ENCODE measurements at regions not wholly inside any gene's neighbourhood (a gene's known extent, or its start where the extent isn't known, plus 50 kb on each side); places are given as distances from the start of the nearest gene placed in this dataset.

DNA sequence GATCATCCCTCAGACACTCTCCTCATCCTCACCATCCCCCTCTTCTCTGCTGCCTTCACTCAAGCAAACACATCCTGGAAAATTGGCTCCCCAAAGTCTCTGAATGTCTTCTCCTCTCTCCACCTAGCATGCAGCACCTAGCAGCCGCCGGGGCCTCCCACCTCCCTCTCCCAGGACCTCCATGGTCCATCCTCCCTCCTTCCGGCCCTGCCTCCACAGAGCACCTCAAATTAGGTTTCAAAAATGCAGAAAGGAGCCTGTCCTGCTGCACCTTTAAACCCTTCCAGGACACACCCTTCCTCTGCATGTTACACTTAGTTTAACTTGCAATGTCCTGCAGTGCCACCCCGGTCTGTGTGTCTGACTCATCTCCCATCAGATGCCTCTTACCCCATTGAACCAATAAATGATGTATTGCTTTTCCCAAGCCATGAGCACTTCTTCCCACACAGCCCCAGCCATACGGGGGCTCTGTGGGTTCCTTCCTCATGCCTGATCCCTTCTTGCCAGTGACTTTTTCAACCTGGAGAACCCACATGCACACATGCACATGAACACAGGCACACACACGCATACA is 582.5 kb upstream of the MGMT start:
- TF ChIP-seq, protein P1, sequence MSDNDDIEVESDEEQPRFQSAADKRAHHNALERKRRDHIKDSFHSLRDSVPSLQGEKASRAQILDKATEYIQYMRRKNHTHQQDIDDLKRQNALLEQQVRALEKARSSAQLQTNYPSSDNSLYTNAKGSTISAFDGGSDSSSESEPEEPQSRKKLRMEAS (IDR thresholded peaks at IDR 0.05; ENCODE audit: low read depth) = no peak
- TF ChIP-seq RFX5 (IDR thresholded peaks at IDR 0.05; ENCODE audit: low read length) (no peak), JUND (IDR thresholded peaks at IDR 0.05) (no peak), EZH2phosphoT487 (IDR thresholded peaks at IDR 0.05; ENCODE audit: borderline replicate concordance, low read depth) (no peak), EP300 (IDR thresholded peaks at IDR 0.05; ENCODE audit: borderline replicate concordance in 1 of 2, low read depth in 1 of 2, low read length in 1 of 2) (no peak), YY1 (IDR thresholded peaks at IDR 0.05; ENCODE audit: low read depth) (no peak), RAD21 (IDR thresholded peaks at IDR 0.05; ENCODE audit: low read length) (no peak), TAF1 (IDR thresholded peaks at IDR 0.05; ENCODE audit: borderline replicate concordance, low read depth, low read length) (no peak), GATA2 (CRISPR knock-in tag; IDR thresholded peaks at IDR 0.05) (no peak), CHD2 (IDR thresholded peaks at IDR 0.05; ENCODE audit: low read length, partially characterized antibody) (no peak)
- TF ChIP-seq, protein P2, sequence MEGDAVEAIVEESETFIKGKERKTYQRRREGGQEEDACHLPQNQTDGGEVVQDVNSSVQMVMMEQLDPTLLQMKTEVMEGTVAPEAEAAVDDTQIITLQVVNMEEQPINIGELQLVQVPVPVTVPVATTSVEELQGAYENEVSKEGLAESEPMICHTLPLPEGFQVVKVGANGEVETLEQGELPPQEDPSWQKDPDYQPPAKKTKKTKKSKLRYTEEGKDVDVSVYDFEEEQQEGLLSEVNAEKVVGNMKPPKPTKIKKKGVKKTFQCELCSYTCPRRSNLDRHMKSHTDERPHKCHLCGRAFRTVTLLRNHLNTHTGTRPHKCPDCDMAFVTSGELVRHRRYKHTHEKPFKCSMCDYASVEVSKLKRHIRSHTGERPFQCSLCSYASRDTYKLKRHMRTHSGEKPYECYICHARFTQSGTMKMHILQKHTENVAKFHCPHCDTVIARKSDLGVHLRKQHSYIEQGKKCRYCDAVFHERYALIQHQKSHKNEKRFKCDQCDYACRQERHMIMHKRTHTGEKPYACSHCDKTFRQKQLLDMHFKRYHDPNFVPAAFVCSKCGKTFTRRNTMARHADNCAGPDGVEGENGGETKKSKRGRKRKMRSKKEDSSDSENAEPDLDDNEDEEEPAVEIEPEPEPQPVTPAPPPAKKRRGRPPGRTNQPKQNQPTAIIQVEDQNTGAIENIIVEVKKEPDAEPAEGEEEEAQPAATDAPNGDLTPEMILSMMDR (IDR thresholded peaks at IDR 0.05) = no peak
- TF ChIP-seq, protein P3, sequence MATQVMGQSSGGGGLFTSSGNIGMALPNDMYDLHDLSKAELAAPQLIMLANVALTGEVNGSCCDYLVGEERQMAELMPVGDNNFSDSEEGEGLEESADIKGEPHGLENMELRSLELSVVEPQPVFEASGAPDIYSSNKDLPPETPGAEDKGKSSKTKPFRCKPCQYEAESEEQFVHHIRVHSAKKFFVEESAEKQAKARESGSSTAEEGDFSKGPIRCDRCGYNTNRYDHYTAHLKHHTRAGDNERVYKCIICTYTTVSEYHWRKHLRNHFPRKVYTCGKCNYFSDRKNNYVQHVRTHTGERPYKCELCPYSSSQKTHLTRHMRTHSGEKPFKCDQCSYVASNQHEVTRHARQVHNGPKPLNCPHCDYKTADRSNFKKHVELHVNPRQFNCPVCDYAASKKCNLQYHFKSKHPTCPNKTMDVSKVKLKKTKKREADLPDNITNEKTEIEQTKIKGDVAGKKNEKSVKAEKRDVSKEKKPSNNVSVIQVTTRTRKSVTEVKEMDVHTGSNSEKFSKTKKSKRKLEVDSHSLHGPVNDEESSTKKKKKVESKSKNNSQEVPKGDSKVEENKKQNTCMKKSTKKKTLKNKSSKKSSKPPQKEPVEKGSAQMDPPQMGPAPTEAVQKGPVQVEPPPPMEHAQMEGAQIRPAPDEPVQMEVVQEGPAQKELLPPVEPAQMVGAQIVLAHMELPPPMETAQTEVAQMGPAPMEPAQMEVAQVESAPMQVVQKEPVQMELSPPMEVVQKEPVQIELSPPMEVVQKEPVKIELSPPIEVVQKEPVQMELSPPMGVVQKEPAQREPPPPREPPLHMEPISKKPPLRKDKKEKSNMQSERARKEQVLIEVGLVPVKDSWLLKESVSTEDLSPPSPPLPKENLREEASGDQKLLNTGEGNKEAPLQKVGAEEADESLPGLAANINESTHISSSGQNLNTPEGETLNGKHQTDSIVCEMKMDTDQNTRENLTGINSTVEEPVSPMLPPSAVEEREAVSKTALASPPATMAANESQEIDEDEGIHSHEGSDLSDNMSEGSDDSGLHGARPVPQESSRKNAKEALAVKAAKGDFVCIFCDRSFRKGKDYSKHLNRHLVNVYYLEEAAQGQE (IDR thresholded peaks at IDR 0.05; ENCODE audit: low read depth, low read length) = no peak
- TF ChIP-seq, protein P4, sequence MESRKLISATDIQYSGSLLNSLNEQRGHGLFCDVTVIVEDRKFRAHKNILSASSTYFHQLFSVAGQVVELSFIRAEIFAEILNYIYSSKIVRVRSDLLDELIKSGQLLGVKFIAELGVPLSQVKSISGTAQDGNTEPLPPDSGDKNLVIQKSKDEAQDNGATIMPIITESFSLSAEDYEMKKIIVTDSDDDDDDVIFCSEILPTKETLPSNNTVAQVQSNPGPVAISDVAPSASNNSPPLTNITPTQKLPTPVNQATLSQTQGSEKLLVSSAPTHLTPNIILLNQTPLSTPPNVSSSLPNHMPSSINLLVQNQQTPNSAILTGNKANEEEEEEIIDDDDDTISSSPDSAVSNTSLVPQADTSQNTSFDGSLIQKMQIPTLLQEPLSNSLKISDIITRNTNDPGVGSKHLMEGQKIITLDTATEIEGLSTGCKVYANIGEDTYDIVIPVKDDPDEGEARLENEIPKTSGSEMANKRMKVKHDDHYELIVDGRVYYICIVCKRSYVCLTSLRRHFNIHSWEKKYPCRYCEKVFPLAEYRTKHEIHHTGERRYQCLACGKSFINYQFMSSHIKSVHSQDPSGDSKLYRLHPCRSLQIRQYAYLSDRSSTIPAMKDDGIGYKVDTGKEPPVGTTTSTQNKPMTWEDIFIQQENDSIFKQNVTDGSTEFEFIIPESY (IDR thresholded peaks at IDR 0.05; ENCODE audit: borderline replicate concordance, low read depth) = no peak
